ENCODE measurements at regions not wholly inside any gene's neighbourhood (a gene's known extent, or its start where the extent isn't known, plus 50 kb on each side); places are given as distances from the start of the nearest gene placed in this dataset.

DNA sequence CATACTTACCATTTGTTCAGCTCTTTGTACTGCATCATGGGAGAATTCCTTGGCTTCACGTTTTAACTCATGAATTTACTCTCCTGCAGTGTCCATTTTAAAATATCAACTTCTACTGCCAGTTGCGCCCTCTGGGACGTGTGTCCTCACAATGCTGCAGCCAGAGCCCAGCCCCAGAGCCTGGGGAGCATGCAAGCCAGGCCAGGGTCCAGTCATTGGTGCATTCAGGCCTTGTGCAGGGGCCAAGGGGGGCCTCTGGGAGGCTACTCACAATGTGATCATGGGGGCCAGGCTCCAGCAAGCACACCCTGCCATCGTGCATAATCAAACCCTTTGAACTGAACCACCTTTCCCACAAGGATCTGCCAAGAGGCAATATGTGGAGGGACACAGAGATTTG, 105.6 kb upstream of the CCDC112 start:
- DNase-seq: no peak

DNA sequence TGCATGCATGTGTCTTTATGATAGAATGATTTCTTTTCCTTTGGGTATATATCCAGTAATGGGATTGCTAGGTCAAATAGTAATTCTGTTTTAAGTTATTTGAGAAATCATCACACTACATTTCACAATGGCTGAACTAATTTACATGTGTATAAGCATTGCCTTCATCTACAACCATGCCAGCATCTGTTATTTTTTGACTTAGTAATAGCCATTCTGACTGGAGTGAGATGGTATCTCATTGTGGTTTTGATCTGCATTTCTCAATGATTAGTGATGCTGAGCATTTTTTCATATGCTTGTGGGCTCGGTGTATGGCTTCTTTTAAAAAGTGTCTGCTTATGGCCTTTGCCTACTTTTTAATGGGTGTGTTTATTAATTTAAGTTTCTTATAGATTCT, 102.3 kb upstream of the CCDC112 start:
- DNase-seq: no peak

DNA sequence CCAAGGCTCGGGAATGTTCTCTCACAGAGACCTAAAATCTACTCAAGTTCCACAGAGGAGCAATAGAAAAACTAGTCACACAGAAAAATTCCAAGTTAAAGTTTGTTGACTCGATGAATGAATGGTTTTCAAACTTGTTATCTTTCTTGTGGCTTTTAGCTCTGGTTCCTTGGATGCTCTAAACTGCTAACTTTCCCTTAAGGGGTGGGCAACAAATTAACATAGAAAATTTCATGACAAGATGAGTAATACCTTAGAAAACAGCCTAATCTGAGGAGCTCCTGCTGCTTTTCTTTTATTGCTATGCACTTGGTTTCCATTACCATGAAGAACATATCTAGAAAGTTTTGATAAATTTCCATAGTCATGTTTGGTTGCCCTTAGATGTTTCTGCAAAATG, 100.2 kb upstream of the CCDC112 start:
- no peak for DNase-seq

DNA sequence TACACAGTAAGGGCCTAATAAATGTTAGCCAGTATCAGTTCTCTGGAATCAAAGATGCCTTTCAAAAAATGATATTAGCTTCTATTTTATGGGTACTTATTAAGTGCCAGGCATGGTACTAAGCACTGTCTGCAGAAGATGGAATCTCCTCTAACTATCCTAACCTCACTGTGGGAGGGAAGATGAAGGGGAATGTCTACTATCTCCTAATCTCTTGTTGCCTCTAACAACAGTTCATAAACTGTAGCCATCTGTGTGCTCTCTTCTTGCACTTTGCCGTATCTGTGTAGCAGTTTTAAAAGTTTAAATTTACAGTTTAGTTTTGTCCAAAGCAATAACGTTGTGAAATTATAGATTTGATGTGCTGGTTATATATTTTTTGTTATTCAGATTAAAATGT, 99.6 kb upstream of the CCDC112 start:
- DNase-seq: no peak

DNA sequence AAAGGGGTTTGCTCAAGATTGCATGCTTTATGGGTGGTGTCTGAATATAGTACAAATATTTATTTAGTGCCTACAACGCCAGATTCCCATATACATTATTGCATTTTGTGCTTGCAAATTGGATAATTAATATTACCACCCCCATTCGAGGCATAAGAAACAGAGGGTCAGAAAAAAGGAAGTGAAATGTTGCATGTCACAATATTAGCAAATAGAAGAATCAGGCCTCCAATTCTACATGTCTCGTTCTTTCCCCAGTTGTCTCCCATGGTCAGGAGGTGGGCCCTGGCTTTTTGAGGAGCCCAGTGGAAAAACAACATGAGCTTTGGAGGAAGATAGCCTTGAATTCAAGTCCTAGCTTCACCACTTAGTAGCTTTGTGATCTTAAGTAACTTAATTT, 98.1 kb upstream of the CCDC112 start:
- no peak for DNase-seq

DNA sequence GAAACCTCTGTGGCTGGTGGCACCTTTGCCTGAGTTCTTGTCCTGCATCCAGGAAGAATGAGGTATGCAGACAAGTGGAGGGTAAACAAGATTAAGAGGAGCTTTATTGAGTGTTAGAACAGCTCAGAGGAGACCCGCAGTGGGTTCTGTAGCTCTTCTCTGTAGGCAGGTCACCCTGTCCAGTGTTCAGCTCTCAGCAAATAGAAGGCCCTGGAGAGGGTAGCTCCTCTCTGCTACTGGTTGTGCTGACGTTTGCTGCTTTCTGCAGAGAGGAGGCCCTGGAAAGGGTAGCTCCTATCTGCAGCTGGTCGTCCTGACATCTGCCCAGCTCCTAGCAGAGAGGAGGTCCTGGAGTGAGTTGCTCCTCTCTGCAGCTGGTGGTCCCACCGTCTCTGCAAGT, 96.8 kb upstream of the CCDC112 start:
- no peak for DNase-seq

DNA sequence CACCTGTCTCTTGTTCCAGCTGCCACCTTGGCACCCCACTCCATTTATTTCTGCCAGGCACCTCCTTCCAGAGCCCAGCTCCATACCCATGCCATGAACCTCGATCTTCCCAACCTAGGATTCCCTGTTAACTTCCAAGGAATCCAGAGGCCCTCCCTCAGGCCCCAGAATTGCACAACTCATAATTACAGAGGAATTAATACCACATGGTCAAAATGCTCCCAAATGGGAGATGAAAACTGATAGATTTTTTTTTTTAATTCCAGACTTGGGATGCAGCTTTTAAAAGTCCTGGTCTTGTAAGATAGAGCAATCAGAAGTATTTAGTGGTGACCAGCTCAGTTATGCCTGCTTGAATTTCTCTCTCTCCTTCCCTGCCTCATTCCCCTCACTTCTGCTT, 96.2 kb upstream of the CCDC112 start:
- DNase-seq: no peak

DNA sequence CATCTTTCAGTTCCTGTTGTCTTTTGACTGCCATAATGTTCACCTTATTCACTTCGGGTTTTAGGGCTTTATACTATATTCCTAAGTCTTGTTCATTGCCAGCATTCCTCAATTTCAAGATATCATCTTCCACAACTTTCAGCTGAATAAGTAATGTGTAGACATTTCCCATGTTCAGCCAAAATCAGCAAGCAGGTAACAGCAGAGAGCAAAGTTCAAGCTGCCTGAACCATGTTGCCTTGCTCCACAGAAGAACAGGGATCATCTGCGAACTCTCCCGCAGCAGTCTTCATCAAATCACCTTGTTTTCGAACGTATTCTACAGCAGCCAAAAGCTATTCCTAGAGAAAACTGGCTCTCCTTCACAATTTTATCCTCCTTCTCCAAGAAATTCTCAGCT, 95.3 kb upstream of the CCDC112 start:
- DNase-seq: no peak

DNA sequence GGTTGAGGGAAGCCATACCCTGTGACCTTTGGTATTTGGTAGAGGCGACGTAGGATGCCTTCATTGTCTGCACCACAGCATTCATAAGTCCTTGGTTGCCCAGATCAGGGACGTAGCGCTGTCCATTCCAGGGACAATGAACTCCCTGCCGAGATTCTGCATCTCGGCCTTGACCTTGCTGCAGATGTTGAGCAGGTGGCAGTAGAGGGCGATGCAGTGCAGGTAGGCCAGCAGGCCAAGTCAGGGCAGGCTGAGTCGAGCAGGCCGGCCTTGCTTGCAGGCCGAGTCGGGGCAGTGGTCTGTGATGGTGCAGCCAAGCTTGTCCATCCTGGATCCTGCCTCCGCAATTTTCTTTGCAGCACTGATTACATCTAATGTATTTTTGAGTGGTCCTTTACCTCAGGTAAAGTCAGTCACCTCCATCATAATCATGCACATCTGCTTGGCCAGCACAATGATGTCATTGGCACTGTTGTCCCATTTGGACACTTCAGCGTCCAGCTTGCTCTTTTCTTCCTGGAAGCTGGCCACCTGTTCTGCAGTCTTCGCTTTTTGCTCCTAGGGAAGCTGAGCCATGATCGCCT, 93.4 kb upstream of the CCDC112 start:
- DNase-seq: no peak

DNA sequence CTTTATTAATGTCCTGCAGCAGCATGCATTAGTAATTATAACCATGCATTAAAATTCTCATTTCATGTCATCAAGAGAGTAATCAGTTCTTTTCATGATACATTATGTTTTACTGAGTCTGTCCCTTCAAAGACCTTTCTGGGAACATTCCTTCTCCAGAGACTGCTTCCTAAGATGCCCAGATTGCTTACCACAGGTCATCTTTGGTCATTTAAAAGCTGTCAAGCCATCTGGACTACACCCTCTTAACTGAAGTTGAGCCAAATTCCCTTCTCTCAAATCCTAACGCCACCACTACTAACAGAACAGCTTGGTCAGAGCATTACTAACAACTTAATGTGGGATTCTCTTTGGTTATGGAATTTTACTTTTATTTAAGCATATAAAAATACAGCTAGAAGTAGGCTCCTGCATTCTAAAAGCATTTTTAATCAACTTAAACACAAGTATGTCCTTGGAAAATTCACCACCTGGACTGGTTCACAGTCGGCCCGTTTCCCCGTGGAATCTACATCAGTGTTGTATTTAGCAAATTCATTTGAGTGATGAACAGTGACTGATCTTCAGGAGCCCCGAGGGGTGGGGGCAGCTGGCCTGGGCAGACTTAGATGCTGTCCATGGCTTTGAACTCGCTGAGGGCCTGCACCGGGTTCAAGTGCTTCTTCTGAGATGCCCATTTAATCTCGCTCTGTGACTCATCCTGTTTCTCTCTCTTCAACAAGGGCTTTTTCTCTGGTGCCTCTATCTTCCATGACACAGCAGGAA, 92.8 kb upstream of the CCDC112 start:
- DNase-seq: no peak

DNA sequence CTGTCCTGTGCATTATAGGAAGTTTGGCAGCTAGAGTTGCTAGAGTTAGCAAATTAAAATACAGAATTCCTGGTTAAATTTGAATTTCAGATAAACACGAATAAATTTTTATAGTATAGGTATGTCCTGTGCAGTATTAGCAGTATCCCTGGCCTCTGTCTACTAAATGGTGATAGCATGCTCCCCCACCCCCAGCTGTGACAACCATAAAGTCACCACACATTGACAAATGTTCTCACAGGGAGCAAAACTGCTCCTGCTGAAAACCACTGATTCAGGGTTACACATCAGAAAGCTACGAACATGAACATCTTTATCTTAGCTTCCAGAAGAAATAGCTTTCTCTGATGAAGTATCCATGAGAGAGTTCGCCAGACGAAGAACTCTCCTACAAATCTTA, 91.8 kb upstream of the CCDC112 start:
- no peak for DNase-seq

DNA sequence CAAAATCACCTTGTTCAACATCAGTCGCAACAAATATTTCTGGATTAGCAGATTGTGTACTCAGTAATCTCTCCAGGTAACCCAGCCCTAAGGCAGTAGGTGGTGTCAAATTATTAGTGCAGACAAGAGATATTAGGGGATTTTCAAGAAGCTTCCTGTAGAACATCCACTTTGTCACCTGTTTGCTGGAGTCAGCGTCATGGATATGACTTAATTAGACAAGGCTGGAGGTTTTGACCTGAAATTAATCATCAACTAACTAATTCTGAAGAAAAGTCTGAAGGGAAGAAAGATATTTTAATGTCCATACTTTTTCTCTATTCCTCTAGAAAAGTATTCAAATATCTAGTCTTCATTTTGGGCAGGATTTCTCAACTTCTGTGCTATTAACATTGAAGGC, 91.4 kb upstream of the CCDC112 start:
- no peak for DNase-seq

DNA sequence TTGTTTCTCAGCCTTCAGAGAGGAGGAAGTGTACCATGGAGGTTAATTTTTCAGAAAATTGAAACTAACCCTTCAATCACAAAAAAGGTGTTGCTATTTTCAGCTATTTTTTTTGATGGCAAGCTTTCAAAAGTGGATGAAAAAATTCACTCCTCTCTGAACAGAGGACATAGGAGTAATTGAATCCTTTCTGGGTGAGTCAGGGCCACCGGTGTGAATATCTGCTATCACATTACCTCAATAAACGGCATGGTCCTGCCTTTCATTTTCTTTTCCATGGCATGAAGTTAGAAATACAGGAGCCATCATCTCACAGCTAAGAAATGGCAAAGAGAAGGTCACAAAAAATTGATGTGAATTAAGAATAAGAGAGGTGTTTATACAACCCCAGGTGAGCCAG, 90.2 kb upstream of the CCDC112 start:
- no peak for DNase-seq

DNA sequence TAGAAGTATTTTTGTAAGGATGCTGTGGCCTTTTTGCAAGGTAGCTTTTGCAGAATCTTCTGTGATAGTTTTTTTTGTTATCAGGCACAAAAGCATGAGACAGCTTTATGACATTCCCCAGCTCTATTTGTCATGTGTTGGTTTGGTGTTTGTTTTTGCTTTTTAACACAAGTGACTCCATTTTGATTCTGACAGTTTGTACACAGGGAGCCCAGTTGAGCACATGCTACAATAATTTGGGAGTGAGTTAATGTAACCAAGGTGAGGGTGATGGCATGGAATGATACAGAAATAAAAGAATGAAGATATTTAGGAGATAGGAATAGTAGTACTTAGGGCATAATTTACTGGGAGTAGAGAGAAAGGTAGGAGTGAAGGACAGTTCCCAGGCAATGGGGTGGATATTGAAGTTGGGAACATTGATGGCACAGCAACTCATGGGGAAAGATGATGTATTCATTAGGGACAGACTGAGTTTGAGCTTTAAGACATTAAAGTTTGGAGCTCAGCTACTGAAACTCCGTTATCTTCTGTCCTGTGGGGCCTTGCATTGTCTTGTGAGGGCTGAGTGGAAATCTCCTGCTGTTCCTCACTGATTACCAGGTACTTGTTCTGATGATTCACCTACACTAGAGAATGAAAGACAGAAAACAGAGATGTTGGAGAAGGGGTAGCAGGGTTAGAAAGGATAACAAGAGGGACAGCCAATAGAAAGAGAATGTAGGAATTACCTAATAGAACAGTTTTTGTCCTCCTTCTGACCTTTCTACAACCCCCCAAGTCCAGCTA, 88.3 kb upstream of the CCDC112 start:
- DNase-seq: no peak

DNA sequence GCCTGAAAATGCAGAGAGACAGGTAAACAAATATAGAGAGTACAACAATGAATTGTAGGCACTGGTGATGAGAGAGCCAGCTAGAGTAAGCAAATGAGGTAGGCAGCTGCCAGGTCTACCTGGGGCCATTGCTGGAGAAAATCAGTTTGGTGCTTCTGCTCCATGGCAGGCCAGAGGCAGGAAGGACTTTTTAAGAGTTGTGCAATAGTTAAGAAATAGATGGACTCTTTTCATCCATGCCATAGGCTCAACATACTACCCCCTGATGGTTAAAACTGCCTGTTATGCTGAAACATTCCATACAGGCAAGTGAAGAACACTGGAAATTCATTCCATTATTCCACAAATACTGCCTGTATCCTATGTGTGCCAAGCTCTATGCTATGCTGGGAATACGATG, 86.5 kb upstream of the CCDC112 start:
- DNase-seq: no peak

DNA sequence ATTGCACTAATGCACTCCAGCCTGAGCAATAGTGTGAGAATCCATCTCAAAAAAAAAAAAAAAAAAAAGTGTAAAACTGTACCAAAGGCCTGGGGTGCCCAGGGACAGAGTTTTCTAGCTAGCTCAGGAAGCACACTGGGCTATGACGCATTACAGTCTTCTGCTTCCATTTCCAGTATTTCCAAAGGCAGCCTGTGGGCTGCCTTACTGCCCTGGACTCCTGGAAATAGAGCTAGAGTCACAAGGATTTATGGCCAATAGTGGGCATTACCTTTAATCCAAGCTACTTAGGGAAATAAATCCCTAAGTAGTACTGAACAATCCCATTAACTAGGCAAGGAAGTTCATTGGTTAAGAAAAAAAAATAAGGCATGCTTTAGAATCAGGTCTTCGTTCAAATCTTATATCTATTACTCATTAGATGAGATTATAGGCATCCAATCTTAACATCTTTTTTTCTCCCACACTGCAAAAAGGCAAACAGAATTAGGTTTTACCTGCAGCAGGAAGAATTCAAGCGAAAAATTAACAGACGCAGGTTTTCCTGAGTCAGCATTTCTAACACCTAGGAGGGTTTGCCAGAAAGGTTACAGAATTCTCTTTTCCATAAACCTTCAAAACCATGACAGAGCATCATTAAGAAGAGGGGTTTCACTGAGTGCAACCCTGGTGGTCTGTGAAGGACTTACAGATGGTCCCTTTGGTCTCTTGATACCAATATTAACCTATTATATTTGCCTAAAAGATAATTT, 85.6 kb upstream of the CCDC112 start:
- no peak for DNase-seq

DNA sequence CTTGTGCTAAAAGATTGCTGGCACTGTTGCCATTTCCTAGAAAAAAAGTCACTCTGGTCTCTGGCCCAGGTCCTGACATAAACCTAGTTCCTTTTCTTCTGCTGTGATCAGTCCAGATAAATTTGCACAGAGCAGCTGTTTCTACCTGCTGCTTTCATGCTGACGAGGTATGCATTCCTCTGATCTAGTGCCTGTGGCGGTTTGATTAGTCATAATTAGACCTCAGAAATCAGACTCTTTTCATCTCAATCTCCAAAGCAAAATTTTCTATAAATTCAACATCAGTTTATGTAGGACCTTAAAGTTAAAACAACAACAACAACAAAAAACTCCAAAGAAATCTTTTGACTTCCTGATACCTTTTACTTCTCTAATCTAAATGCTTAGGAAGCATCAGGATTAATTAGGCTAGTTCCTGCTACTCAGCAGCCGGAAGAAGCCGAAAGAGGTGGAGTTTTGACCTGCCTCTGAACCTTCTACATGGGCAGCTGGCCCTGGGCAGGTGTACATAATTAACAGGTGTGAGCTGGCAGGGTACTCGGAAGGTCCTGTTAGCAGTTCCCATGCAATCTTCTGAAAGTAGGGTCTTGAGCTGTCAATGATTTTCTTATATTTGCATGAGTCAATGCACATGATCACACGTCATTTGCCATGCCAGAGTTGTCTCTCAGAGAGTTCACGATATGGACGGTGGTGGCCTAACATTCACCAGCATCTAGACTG, 83.3 kb upstream of the CCDC112 start:
- peak; percentile 57 for DNase-seq

DNA sequence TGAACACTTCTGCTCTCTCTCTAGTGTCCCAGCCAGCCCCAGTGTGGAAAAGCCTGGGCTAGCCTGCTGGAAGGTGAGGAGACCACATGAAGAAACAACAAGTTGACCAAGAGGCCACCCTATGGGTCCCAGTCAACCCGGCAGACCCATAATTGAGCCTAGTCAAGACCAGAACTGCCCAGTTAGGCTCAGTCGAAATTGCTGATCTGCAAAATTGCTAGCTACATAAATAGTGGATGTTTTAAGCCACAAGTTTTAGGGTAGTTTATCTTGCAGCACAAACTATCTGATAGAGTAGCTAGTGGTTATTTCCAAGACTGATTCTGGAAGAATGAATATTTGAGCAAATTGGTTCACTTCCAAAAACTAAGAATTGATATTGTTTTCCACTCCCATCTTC, 82.3 kb upstream of the CCDC112 start:
- no peak for DNase-seq

DNA sequence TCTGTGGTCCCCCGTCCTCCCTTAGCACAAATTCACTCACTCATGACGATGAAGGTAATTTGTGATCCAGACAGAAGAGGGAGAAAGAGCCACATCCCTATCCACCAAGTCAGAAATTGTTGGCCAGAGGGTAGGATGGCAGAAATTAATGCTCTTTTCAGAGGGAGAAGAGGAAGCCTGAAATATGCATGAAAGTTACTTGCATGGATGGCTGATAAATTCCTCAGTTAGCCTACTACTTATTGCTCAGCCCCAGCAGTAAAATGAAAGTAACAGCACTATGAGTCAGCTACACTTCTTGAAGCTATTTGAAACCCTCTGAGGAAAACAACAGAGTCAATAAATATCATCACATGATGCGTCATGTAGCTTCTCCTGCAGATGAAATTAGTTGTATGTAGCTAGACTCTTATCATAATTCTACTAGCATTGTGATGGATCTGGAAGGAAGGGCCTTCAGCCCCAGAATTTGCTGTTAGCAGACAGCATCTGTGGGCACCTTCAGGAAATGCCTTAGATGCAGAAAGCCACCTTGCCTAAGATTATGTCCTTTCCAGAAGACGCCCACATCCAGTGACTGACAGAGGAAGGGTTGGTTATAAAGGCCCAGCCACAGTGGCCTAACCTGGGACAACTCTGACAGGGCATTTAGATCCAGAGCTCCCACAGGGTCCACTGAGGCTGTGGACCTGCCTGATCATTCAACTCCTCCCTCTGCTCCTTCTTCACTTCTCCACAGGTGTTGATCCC, 81.2 kb upstream of the CCDC112 start:
- no peak for DNase-seq

DNA sequence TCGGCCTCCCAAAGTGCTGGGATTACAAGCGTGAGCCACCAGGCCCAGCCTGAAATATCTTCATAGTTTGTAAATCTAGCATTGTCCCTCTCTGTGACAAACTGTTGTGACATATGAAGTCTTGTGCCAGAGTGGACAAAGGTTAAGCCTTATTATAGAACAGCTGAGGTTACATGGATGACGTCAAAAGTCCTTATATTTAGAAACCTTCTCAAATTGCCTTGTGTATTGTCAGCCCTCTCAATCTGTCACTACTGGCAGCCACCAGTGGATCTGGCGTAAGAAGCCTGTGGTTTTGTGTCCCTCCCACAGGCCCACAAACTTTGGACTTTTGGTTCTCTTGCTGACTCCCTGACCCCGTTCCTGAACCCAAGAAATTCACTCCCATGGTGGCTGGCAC, 79.4 kb upstream of the CCDC112 start:
- no peak for DNase-seq

DNA sequence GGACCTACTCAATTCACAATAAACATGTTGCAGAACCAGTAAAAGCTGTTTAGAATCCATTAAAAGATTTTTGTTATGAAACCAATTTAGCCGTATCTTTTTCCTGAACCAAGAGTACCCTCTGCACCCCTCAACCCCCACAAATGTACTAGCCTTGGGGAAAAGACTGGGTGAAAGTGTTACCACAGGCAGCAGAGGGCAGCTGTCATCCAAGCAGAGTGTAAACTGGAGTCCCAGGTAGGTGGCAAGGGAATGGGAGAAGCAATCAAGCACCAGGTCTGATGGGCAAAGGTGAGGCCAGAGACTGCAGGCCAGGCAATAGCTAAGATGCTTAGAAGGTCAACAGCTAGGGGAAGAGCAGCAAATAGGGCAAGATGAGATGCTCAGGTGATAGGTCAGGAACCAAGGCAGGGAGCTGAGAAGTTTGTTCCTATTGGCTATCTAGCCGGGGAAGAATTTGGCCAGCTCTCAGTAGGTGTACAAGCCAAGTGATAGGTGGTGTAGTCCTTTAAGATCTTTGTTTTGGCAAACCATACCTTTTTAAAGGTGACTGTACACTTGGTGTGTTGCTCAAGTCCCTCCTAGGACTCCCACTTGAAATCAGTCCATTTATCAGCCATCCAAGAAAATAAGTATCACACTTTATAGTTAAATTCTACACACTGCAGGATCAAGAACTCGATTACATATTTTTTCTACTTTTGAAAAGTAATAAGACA, 77.8 kb upstream of the CCDC112 start:
- no peak for DNase-seq
